CD4-positive, CD25-positive, alpha-beta regulatory T cell (primary cell): ENCODE measurements at regions not wholly inside any gene's neighbourhood (a gene's known extent, or its start where the extent isn't known, plus 50 kb on each side); places are given as distances from the start of the nearest gene placed in this dataset.

Experiments
- ATAC-seq, 2 donors: fragments of 150-1000 bp; cut with Tn5 transposase; one replicate each; pipeline ENCODE4 v1.10.0; 2021; ENCODE audit warnings: low read depth in 2 of 2, moderate number of reproducible peaks in 2 of 2, moderate library complexity in 1 of 2
- DNase-seq, 3 donors: peaks; one replicate each; pipeline versions ENCODE4 v3.0.0 to v3.0.0-alpha.2; 2012 to 2022; ENCODE audit warnings: mixed read lengths in 1 of 3
- H3K27ac ChIP-seq: one replicate; pipeline ENCODE4 v1.7.0; 2013; ENCODE audit warnings: mild to moderate bottlenecking, low read length; ENCODE audit not compliant: insufficient read depth, poor library complexity, severe bottlenecking
- H3K27me3 ChIP-seq: one replicate; pipeline ENCODE4 v1.7.0; 2013; ENCODE audit warnings: low read length; ENCODE audit not compliant: control insufficient read depth, insufficient read depth
- H3K36me3 ChIP-seq: one replicate; pipeline ENCODE4 v1.7.0; 2013; ENCODE audit warnings: mild to moderate bottlenecking, low read length, moderate library complexity; ENCODE audit not compliant: control insufficient read depth, insufficient read depth
- H3K4me1 ChIP-seq: 2 replicates; pipeline ENCODE4 v1.7.0; 2013; ENCODE audit warnings: mild to moderate bottlenecking, low read length; ENCODE audit not compliant: insufficient read depth, control insufficient read depth, poor library complexity, severe bottlenecking
- H3K4me3 ChIP-seq: one replicate; pipeline ENCODE4 v1.7.0; 2013; ENCODE audit warnings: low read depth, mild to moderate bottlenecking, low read length, moderate library complexity
- H3K9me3 ChIP-seq, 2 experiments: 1 replicate in 1 of 2; 2 replicates in 1 of 2; pipeline ENCODE4 v1.7.0; 2013; ENCODE audit warnings: low read length in 2 of 2, mild to moderate bottlenecking in 1 of 2, moderate library complexity in 1 of 2; ENCODE audit not compliant: control insufficient read depth in 2 of 2
- H3K27ac Mint-ChIP-seq, 3 donors: one replicate each; pipeline ENCODE4 v1.8.0; 2020 to 2022; ENCODE audit warnings: mild to moderate bottlenecking in 3 of 3, mixed read lengths in 3 of 3, moderate library complexity in 2 of 3
- H3K27me3 Mint-ChIP-seq: one replicate; pipeline ENCODE4 v1.8.0; 2022; ENCODE audit warnings: mild to moderate bottlenecking, mixed read lengths
- H3K36me3 Mint-ChIP-seq: one replicate; pipeline ENCODE4 v1.8.0; 2020; ENCODE audit warnings: mixed read lengths
- H3K4me1 Mint-ChIP-seq, 4 donors: one replicate each; pipeline ENCODE4 v1.8.0; 2020 to 2022; ENCODE audit warnings: mixed read lengths in 4 of 4, mild to moderate bottlenecking in 1 of 4
- H3K4me3 Mint-ChIP-seq, 4 donors: one replicate each; pipeline ENCODE4 v1.8.0; 2020 to 2022; ENCODE audit warnings: mild to moderate bottlenecking in 4 of 4, mixed read lengths in 4 of 4, moderate library complexity in 3 of 4
- H3K9me3 Mint-ChIP-seq, 7 donors: one replicate each; pipeline ENCODE4 v1.8.0; 2020 to 2022; ENCODE audit warnings: mixed read lengths in 7 of 7, mild to moderate bottlenecking in 3 of 7, moderate library complexity in 2 of 7

DNA sequence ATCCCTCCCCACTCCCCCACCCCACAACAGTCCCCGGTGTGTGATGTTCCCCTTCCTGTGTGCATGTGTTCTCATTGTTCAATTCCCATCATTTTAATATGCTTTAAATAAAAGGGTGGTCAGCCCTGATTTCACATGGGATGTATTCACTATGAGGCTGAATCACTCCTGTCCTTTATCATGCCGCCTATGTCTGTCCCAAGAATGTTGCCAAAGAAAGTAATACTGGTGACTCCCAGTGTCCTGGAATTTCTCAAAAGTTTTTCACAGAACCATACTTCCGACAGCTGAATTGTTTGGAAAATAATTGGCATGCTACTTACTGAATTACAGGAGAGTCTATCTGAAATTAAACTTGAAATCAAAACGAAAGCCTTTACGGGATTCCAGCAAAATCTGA is 217.7 kb downstream of the HAO1 start:
- no peaks in the 10 kb centered on the region for H3K27me3 Mint-ChIP-seq

DNA sequence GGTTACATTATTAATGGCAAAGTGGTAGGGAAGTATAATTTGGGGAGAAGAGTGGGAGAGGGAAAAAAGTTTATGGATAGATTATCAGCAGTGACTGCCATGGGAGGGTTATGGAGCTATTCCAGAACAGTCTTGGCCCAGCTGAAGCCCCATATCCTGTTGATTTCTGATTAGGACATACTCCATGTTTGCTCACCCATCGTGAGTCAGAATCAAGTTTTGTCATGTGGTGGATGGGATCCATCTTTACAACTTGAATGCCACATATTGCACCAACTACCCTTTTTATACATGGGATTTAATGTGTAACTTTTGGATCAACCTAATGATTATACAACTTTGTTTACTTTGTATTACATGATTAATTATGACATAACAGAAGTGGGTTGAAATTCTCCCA is 217.0 kb downstream of the HAO1 start:
- no peaks in the 10 kb centered on the region for H3K27me3 Mint-ChIP-seq
- no peaks in the 10 kb centered on the region for H3K36me3 ChIP-seq
- no peak overlapping the region for H3K4me3 Mint-ChIP-seq
- no peaks in the 10 kb centered on the region for H3K36me3 Mint-ChIP-seq
- peaks cover 0 to 3% of the 10 kb centered on the region in 2 experiments for H3K9me3 ChIP-seq
- H3K27ac Mint-ChIP-seq = no peak overlapping the region
- H3K27ac ChIP-seq = no peak overlapping the region
- no peaks in the 10 kb centered on the region for H3K4me1 ChIP-seq
- ATAC-seq (no peak), DNase-seq (no peak)
- no peak overlapping the region for H3K4me3 ChIP-seq
- H3K27me3 ChIP-seq = no peaks in the 10 kb centered on the region
- peaks cover 0 to 9% (median 2%) of the 10 kb centered on the region in 7 donors for H3K9me3 Mint-ChIP-seq
- H3K4me1 Mint-ChIP-seq = no peaks in the 10 kb centered on the region

More for the DNA sequence above, 217.7 kb downstream of the HAO1 start:
- DNase-seq (no peak), ATAC-seq (no peak)
- H3K4me1 ChIP-seq = no peaks in the 10 kb centered on the region
- peaks cover 0 to 3% of the 10 kb centered on the region in 2 experiments for H3K9me3 ChIP-seq
- H3K4me3 ChIP-seq = no peak overlapping the region
- no peaks in the 10 kb centered on the region for H3K36me3 ChIP-seq
- H3K27ac Mint-ChIP-seq = no peak overlapping the region
- H3K9me3 Mint-ChIP-seq = peaks cover 0 to 7% (median 2%) of the 10 kb centered on the region in 7 donors
- H3K4me3 Mint-ChIP-seq = no peak overlapping the region
- H3K27me3 ChIP-seq = no peaks in the 10 kb centered on the region
- H3K36me3 Mint-ChIP-seq = no peaks in the 10 kb centered on the region
- H3K4me1 Mint-ChIP-seq = no peaks in the 10 kb centered on the region
- H3K27ac ChIP-seq = no peak overlapping the region

- Histone ChIP-seq H3K27ac (no peak overlapping the region), H3K4me3 (no peak overlapping the region), H3K27me3 (no peaks in the 10 kb centered on the region), H3K9me3 (no peaks in the 10 kb centered on the region), H3K4me1 (no peaks in the 10 kb centered on the region), H3K36me3 (no peaks in the 10 kb centered on the region)
- Mint-ChIP-seq H3K27ac (no peak overlapping the region), H3K27me3 (no peaks in the 10 kb centered on the region), H3K9me3 (peaks cover 0 to 5% (median 0%) of the 10 kb centered on the region in 7 donors), H3K4me3 (no peak overlapping the region), H3K4me1 (no peaks in the 10 kb centered on the region), H3K36me3 (no peaks in the 10 kb centered on the region)
- no peak for ATAC-seq
- no peak for DNase-seq
These were observed 211.9 kb downstream of the HAO1 start for GRCh38 chr20:7728338-7728737.

DNA sequence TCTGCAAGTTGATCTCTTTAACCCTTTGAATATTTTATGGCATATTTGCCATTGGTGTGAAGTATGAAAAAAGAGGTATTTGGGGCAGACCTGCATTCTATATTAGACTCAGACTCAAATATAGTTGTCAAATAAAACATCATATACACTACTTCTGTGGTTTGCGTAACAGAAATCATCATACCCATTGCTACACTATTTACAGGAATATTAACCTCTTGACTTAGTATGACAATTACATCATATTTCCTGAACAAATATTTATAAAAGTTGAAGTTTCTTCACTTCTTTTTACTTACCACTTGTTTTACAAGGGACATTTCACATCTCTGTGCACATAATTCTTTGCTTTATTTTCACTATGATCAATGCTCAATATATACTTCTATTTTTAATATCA is 206.0 kb downstream of the HAO1 start:
- peaks cover 0 to 5% (median 0%) of the 10 kb centered on the region in 7 donors for H3K9me3 Mint-ChIP-seq
- H3K9me3 ChIP-seq = no peaks in the 10 kb centered on the region
- ATAC-seq = no peak
- H3K4me1 Mint-ChIP-seq = no peaks in the 10 kb centered on the region
- no peak for DNase-seq
- H3K4me3 Mint-ChIP-seq = no peak overlapping the region
- H3K4me3 ChIP-seq = no peak overlapping the region
- H3K36me3 Mint-ChIP-seq = no peaks in the 10 kb centered on the region
- H3K27ac ChIP-seq = no peak overlapping the region
- H3K36me3 ChIP-seq = no peaks in the 10 kb centered on the region
- H3K27me3 Mint-ChIP-seq = no peaks in the 10 kb centered on the region
- no peak overlapping the region for H3K27ac Mint-ChIP-seq
- no peaks in the 10 kb centered on the region for H3K27me3 ChIP-seq
- no peaks in the 10 kb centered on the region for H3K4me1 ChIP-seq

DNA sequence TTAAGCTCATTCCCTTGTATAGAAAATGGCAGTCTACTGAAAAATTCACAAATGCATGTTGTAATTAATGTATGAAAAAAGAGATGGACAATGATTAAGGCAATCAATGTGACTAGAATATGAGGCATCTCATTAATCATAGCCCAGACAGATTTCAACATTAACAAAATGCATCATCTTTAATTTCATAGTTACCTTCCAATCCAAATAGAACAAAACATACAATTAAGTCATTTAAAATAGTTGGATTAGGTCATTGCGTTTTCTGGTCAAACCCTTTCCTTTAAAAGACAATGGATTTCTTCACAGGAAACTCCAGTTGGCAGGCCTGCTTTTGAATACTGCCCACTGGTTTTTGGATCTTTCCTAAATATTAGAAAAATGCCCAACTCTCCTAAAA is 203.9 kb downstream of the HAO1 start:
- Mint-ChIP-seq H3K27me3 (no peaks in the 10 kb centered on the region), H3K4me3 (no peak overlapping the region), H3K27ac (no peak overlapping the region), H3K9me3 (peaks cover 0 to 5% (median 0%) of the 10 kb centered on the region in 7 donors), H3K36me3 (no peaks in the 10 kb centered on the region), H3K4me1 (no peaks in the 10 kb centered on the region)
- no peaks in the 10 kb centered on the region for H3K36me3 ChIP-seq
- no peak overlapping the region for H3K27ac ChIP-seq
- no peak for ATAC-seq
- no peak overlapping the region for H3K4me3 ChIP-seq
- no peak for DNase-seq
- H3K4me1 ChIP-seq = no peaks in the 10 kb centered on the region
- H3K9me3 ChIP-seq = no peaks in the 10 kb centered on the region
- no peaks in the 10 kb centered on the region for H3K27me3 ChIP-seq

- H3K4me1 ChIP-seq = no peaks in the 10 kb centered on the region
- DNase-seq = no peak
- no peaks in the 10 kb centered on the region for H3K36me3 ChIP-seq
- no peak overlapping the region for H3K4me3 Mint-ChIP-seq
- H3K27me3 Mint-ChIP-seq = no peaks in the 10 kb centered on the region
- H3K36me3 Mint-ChIP-seq = no peaks in the 10 kb centered on the region
- ATAC-seq = no peak
- no peaks in the 10 kb centered on the region for H3K9me3 ChIP-seq
- no peaks in the 10 kb centered on the region for H3K27me3 ChIP-seq
- no peak overlapping the region for H3K27ac ChIP-seq
- peaks cover 0 to 6% (median 0%) of the 10 kb centered on the region in 7 donors for H3K9me3 Mint-ChIP-seq
- H3K27ac Mint-ChIP-seq = no peak overlapping the region
- no peaks in the 10 kb centered on the region for H3K4me1 Mint-ChIP-seq
- no peak overlapping the region for H3K4me3 ChIP-seq
These were observed 198.4 kb downstream of the HAO1 start for GRCh38 chr20:7741866-7742265.

GRCh38 chr20:7742479-7742878 is 197.8 kb downstream of the HAO1 start:
- no peaks in the 10 kb centered on the region for H3K4me1 ChIP-seq
- H3K27ac ChIP-seq = no peak overlapping the region
- H3K9me3 Mint-ChIP-seq = peaks cover 0 to 6% (median 0%) of the 10 kb centered on the region in 7 donors
- no peak overlapping the region for H3K27ac Mint-ChIP-seq
- H3K4me3 Mint-ChIP-seq = no peak overlapping the region
- H3K36me3 Mint-ChIP-seq = no peaks in the 10 kb centered on the region
- H3K27me3 ChIP-seq = no peaks in the 10 kb centered on the region
- no peaks in the 10 kb centered on the region for H3K9me3 ChIP-seq
- DNase-seq (no peak), ATAC-seq (no peak)
- no peak overlapping the region for H3K4me3 ChIP-seq
- H3K36me3 ChIP-seq = no peaks in the 10 kb centered on the region
- H3K27me3 Mint-ChIP-seq = no peaks in the 10 kb centered on the region
- no peaks in the 10 kb centered on the region for H3K4me1 Mint-ChIP-seq

GRCh38 chr20:7744411-7744810 is 195.8 kb downstream of the HAO1 start:
- H3K36me3 ChIP-seq = no peaks in the 10 kb centered on the region
- H3K4me3 ChIP-seq = no peak overlapping the region
- Mint-ChIP-seq H3K27me3 (no peaks in the 10 kb centered on the region), H3K4me1 (no peaks in the 10 kb centered on the region), H3K36me3 (no peaks in the 10 kb centered on the region), H3K9me3 (peaks cover 0 to 6% (median 0%) of the 10 kb centered on the region in 7 donors), H3K27ac (no peak overlapping the region), H3K4me3 (no peak overlapping the region)
- no peaks in the 10 kb centered on the region for H3K9me3 ChIP-seq
- H3K4me1 ChIP-seq = no peaks in the 10 kb centered on the region
- no peak overlapping the region for H3K27ac ChIP-seq
- DNase-seq (no peak), ATAC-seq (no peak)
- H3K27me3 ChIP-seq = no peaks in the 10 kb centered on the region
